ENCODE measurements at regions not wholly inside any gene's neighbourhood (a gene's known extent, or its start where the extent isn't known, plus 50 kb on each side); places are given as distances from the start of the nearest gene placed in this dataset.

DNA sequence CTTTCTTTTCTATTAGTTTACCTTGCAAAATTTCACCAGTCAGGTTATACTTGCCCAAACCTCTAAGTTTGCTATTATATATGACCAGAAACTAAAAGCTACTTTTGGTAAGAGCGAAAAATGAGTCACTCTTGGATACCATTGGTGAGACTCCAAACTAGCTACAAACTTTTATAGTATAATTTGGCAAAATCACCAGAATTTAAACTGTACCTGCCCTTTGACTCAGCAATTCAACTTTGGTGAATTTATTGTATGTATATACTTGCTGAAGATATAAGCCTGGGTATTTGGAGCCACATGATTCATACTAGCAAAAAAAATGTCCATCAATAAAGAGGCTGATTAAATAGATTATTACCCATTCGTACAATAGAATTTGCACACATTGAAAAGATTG is 178.7 kb upstream of the STEAP1 start:
- TF ChIP-seq, protein P1, sequence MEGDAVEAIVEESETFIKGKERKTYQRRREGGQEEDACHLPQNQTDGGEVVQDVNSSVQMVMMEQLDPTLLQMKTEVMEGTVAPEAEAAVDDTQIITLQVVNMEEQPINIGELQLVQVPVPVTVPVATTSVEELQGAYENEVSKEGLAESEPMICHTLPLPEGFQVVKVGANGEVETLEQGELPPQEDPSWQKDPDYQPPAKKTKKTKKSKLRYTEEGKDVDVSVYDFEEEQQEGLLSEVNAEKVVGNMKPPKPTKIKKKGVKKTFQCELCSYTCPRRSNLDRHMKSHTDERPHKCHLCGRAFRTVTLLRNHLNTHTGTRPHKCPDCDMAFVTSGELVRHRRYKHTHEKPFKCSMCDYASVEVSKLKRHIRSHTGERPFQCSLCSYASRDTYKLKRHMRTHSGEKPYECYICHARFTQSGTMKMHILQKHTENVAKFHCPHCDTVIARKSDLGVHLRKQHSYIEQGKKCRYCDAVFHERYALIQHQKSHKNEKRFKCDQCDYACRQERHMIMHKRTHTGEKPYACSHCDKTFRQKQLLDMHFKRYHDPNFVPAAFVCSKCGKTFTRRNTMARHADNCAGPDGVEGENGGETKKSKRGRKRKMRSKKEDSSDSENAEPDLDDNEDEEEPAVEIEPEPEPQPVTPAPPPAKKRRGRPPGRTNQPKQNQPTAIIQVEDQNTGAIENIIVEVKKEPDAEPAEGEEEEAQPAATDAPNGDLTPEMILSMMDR (IDR thresholded peaks at IDR 0.05; ENCODE audit: insufficient read depth, low read depth, low read length, missing control alignments): no peak
- DNase-seq (ENCODE audit: low read depth): no peak
- H3K4me3 ChIP-seq (ENCODE audit: low read length): no peak overlapping the region

DNA sequence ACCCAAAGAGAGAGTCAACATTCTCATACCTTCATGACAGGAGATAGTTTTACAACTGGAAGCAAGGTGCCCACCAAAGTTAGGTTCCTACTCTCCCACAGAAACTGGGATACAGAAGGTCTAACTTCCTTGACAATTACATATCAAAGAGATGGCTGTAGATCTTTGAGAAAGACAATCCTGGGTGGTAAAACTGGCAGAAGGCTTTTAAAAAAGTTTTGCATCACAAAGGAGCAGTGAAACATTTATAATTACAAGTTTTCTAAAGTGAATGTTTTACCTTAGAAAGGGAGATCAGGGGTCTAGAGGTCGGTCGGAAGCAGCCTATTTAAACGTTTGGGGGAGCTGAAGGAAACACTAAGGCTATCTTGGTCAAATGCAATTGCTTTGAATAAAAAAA is 166.6 kb upstream of the STEAP1 start:
- TF ChIP-seq, protein P1 (IDR thresholded peaks at IDR 0.05; ENCODE audit: insufficient read depth, low read depth, low read length, missing control alignments): no peak
- no peak overlapping the region for H3K4me3 ChIP-seq (ENCODE audit: low read length)
- DNase-seq (ENCODE audit: low read depth): no peak

DNA sequence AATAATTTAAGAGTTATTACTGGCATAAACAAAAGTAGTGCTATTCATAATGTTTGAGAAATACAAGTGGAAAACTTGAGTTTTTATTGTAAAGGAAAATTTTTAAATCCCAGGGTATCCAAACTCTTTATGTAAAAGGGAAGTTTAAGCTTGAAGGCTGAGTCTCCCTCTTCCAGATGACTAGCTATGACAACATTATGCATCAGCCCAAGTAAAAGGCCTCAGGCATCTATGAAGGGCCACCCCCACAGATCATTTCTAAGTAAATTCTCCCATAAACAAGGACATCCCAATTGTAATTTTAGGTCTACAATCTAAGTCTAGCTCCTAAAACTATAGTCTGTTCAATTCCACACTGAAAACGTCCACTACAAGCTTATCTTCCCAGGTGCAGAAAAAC is 166.2 kb upstream of the STEAP1 start:
- peak; percentile 57 for DNase-seq (ENCODE audit: low read depth)
- no peak overlapping the region for H3K4me3 ChIP-seq (ENCODE audit: low read length)
- TF ChIP-seq, protein P1 (IDR thresholded peaks at IDR 0.05; ENCODE audit: insufficient read depth, low read depth, low read length, missing control alignments): no peak

DNA sequence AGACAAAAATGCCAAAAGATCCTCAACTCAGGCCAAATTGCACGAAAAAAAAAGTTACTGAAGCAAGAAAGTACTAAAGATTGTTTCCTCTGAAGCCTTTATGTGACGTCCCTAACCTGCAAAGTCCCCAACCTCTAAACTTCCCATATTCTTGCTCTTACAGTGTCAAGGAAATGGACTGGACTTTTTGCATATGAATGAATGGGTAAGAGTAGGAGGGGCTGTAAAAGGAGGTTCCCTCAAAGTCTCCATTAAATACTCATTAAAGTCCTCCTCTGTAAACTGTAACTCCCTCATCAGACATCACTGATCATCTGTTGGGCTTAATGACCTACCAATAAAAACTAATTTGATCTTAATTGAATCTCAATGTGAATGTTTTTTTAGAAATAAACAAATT is 164.8 kb upstream of the STEAP1 start:
- no peak for DNase-seq (ENCODE audit: low read depth)

DNA sequence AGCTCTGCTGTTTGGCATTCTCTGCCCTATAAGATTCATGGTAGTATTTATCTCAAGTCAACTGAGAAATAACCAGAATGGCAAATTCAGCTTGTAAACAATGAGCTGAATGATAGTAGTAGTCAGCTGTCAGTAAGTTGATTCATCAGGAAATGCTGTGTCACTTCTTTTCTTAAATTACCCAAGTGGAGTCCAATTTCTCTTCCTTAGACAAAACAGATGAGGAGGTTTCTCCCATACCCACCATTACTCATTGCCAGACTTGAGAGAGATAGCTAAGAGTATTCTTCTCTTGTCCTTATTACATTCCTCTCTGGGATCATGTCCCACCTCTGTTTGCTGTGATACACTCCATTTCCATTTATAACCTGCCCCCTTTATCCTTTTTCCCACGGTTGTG is 159.8 kb upstream of the STEAP1 start:
- peak; percentile 20 for DNase-seq (ENCODE audit: low read depth)
- TF ChIP-seq, protein P1 (IDR thresholded peaks at IDR 0.05; ENCODE audit: insufficient read depth, low read depth, low read length, missing control alignments): no peak
- H3K4me3 ChIP-seq (ENCODE audit: low read length): no peak overlapping the region

More for the DNA sequence above, 164.8 kb upstream of the STEAP1 start:
- TF ChIP-seq, protein P1 (IDR thresholded peaks at IDR 0.05; ENCODE audit: insufficient read depth, low read depth, low read length, missing control alignments): no peak
- H3K4me3 ChIP-seq (ENCODE audit: low read length): no peak overlapping the region

DNA sequence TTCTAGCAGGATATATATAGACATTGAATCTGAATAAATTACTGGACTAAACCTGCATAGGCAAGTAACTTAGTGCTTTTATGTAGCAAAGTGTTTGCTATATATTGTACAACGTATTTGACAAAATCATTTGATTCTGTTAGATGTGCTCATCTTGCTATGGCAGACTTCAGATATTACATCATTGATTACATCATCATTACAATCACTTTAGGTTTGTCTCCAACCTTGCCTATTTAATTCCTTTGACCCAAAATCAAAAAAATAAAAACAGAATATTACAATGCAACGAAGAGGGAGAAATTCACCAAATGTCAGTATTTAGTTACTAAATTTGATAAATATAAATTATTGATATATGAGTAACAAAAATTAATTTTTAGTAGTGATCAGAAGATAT is 155.7 kb upstream of the STEAP1 start:
- TF ChIP-seq, protein P1 (IDR thresholded peaks at IDR 0.05; ENCODE audit: insufficient read depth, low read depth, low read length, missing control alignments): no peak
- no peak for DNase-seq (ENCODE audit: low read depth)
- H3K4me3 ChIP-seq (ENCODE audit: low read length): no peak overlapping the region

DNA sequence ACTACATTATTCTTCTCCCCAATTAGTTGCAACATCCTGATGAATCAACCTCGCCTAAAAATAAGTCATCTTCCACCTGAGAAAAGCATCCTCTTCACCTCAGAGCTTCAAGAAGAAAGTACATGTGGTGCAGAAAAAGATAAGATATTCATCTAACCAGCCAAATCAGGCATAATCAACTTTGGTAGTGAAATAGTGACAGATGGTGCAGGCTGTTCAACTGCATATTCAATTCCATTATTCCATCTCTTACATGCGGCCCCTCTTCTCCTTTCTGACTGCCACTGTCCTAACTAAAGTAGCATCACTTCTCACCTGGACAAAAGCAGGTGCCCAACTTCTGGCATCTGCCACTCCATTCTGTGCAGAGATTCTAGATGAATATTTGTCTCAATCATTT is 148.4 kb upstream of the STEAP1 start:
- TF ChIP-seq, protein P1 (IDR thresholded peaks at IDR 0.05; ENCODE audit: insufficient read depth, low read depth, low read length, missing control alignments): no peak
- no peak overlapping the region for H3K4me3 ChIP-seq (ENCODE audit: low read length)
- DNase-seq (ENCODE audit: low read depth): no peak
